Psoas muscle (tissue), 7 donors: ENCODE measurements at regions not wholly inside any gene's neighbourhood (a gene's known extent, or its start where the extent isn't known, plus 50 kb on each side); places are given as distances from the start of the nearest gene placed in this dataset.

Experiments
- ATAC-seq, 4 donors: fragments of 200-7000 bp; cut with Tn5 transposase; one replicate each; pipeline ENCODE4 v1.9.1; 2020; ENCODE audit warnings: moderate library complexity in 3 of 4, mild to moderate bottlenecking in 2 of 4
- DNase-seq, 2 donors: peaks; one replicate each; pipeline ENCODE4 v3.0.0-alpha.2; 2020
- H3K27ac ChIP-seq: fragments of 200-600 bp; one replicate; pipeline ENCODE4 v1.8.0; 2022
- H3K27me3 ChIP-seq, 3 donors: fragments of 200-600 bp in 1 of 3; one replicate each; pipeline versions ENCODE4 v1.6.1 to v1.8.0; 2013 to 2022; ENCODE audit warnings: low read length in 2 of 3, mild to moderate bottlenecking in 2 of 3, moderate library complexity in 1 of 3; ENCODE audit not compliant: insufficient read depth in 3 of 3
- H3K36me3 ChIP-seq, 2 donors: fragments of 200-600 bp in 1 of 2; one replicate each; pipeline versions ENCODE4 v1.6.1 to v1.8.0; 2013 to 2022; ENCODE audit warnings: low read depth in 1 of 2, mild to moderate bottlenecking in 1 of 2, moderate library complexity in 1 of 2; ENCODE audit not compliant: insufficient read depth in 1 of 2
- H3K4me1 ChIP-seq: fragments of 200-600 bp; one replicate; pipeline ENCODE4 v1.8.0; 2022
- H3K4me3 ChIP-seq: fragments of 200-600 bp; one replicate; pipeline ENCODE4 v1.8.0; 2022; ENCODE audit warnings: mild to moderate bottlenecking
- H3K9me3 ChIP-seq: fragments of 200-600 bp; one replicate; pipeline ENCODE4 v1.8.0; 2022
- CTCF ChIP-seq: fragments of 200-600 bp; IDR thresholded peaks from one replicate; pipeline ENCODE4 v1.8.0; 2022; ENCODE audit warnings: antibody characterized with exemption
- WGBS, 3 donors: extraction: QIAGEN DNeasy Blood & Tissue Kit; methylation state at CpG; one replicate each; pipeline versions ENCODE4 v1.1.6 to v1.1.7; 2013; 5-methylcytosine and 5-hydroxymethylcytosine counted together
- intact Hi-C, 2 donors: fragments of 100-400 bp; cut with DNase I; formaldehyde crosslinking; loops; one replicate each; pipeline versions ENCODE4 v1.11.0 to v1.14.2; 2022
- donor health status: healthy with polysubstance abuse.
- donor health status: DM: no; HTN: no; CAD: no; lungs with moderate emphysema.
- donor health status: Bipolar disorder and iron deficiency.
- donor health status: healthy.
- donor health status: DM: yes; HTN: yes; CAD: no.
- donor health status: DM: no; HTN: no; CAD: no.
- donor health status: DM: yes; HTN: yes; CAD: no.

- intact Hi-C loops: no loop called here
- no peaks in the 10 kb centered on the region for H3K4me1 ChIP-seq
- TF ChIP-seq CTCF: no peak
- H3K36me3 ChIP-seq: no peaks in the 10 kb centered on the region
- peaks cover 0 to 4% (median 0%) of the 10 kb centered on the region in 3 donors for H3K27me3 ChIP-seq
- no peak for ATAC-seq
- 72 to 77% (median 74%) methylated on average over 4 of the region's 4 CpGs for WGBS, 3 donors
- no peak overlapping the region for H3K27ac ChIP-seq
- H3K4me3 ChIP-seq: no peak overlapping the region
- no peak for DNase-seq
- no peaks in the 10 kb centered on the region for H3K9me3 ChIP-seq
These were observed 80.9 kb upstream of the MSX1 start for GRCh38 chr4:4778554-4778953.

GRCh38 chr4:4776934-4777333, 82.5 kb upstream of the MSX1 start:
- 49 to 61% (median 54%) methylated on average over 7 of the region's 7 CpGs for WGBS, 3 donors
- intact Hi-C loops: no loop called here
- Histone ChIP-seq H3K9me3 (no peaks in the 10 kb centered on the region), H3K27me3 (peaks cover 0 to 4% (median 0%) of the 10 kb centered on the region in 3 donors), H3K4me3 (no peak overlapping the region), H3K4me1 (no peaks in the 10 kb centered on the region), H3K36me3 (no peaks in the 10 kb centered on the region), H3K27ac (no peak overlapping the region)
- ATAC-seq (no peak), DNase-seq (no peak)
- TF ChIP-seq CTCF: no peak

- ATAC-seq (no peak), DNase-seq (no peak)
- intact Hi-C loops: no loop called here
- no peak overlapping the region for H3K4me3 ChIP-seq
- WGBS, 3 donors: 67 to 70% (median 69%) methylated on average over 9 of the region's 9 CpGs
- H3K36me3 ChIP-seq: no peaks in the 10 kb centered on the region
- no peak for TF ChIP-seq CTCF
- H3K4me1 ChIP-seq: no peaks in the 10 kb centered on the region
- H3K27me3 ChIP-seq: peaks cover 0 to 4% (median 0%) of the 10 kb centered on the region in 3 donors
- no peak overlapping the region for H3K27ac ChIP-seq
- H3K9me3 ChIP-seq: no peaks in the 10 kb centered on the region
These were observed 83.1 kb upstream of the MSX1 start for GRCh38 chr4:4776335-4776734.

GRCh38 chr4:4775493-4776004, 83.9 kb upstream of the MSX1 start:
- peaks cover 0 to 1% (median 0%) of the 10 kb centered on the region in 3 donors for H3K27me3 ChIP-seq
- no peak overlapping the region for H3K4me3 ChIP-seq
- H3K27ac ChIP-seq: no peak overlapping the region
- DNase-seq (no peak), ATAC-seq (peak in 1 of 4 donors; percentile 19)
- intact Hi-C loops: no loop called here
- H3K36me3 ChIP-seq: no peaks in the 10 kb centered on the region
- 29 to 40% (median 33%) methylated on average over 10 of the region's 10 CpGs for WGBS, 3 donors
- H3K9me3 ChIP-seq: no peaks in the 10 kb centered on the region
- H3K4me1 ChIP-seq: no peaks in the 10 kb centered on the region
- TF ChIP-seq CTCF: no peak

GRCh38 chr4:4772534-4772933, 86.9 kb upstream of the MSX1 start:
- 71 to 85% (median 80%) methylated on average over 6 of the region's 6 CpGs for WGBS, 3 donors
- no peak for TF ChIP-seq CTCF

More at GRCh38 chr4:4772534-4772933, 86.9 kb upstream of the MSX1 start:
- Histone ChIP-seq H3K36me3 (no peaks in the 10 kb centered on the region), H3K9me3 (no peaks in the 10 kb centered on the region), H3K4me3 (no peak overlapping the region), H3K4me1 (no peaks in the 10 kb centered on the region), H3K27ac (no peak overlapping the region), H3K27me3 (no peaks in the 10 kb centered on the region)
- intact Hi-C loops: no loop called here
- no peak for DNase-seq
- ATAC-seq: no peak
